GM12864 (cell line): ENCODE measurements at regions not wholly inside any gene's neighbourhood (a gene's known extent, or its start where the extent isn't known, plus 50 kb on each side); places are given as distances from the start of the nearest gene placed in this dataset.

Source experiments
- DNase-seq: peaks from one replicate; pipeline ENCODE4 v3.0.0-alpha.2; 2011; ENCODE audit warnings: low read depth
- H3K4me3 ChIP-seq: 2 replicates; pipeline ENCODE4 v1.5.1; 2011; ENCODE audit warnings: mild to moderate bottlenecking, low read depth, low read length, control low read depth
- CTCF ChIP-seq: IDR thresholded peaks from 2 replicates; pipeline ENCODE4 v1.5.1; 2011; ENCODE audit warnings: low read depth, mild to moderate bottlenecking, moderate library complexity, low read length, control low read depth, inconsistent platforms; ENCODE audit errors: missing control alignments

GRCh38 chr1:199182186-199182843 lies 543.5 kb downstream of the PTPRC start:
- no peak overlapping the region for H3K4me3 ChIP-seq
- DNase-seq: no peak

GRCh38 chr1:199184180-199184579 lies 545.3 kb downstream of the PTPRC start:
- no peak for DNase-seq
- H3K4me3 ChIP-seq: no peak overlapping the region
- no peak for TF ChIP-seq CTCF

More at GRCh38 chr1:199182186-199182843, 543.5 kb downstream of the PTPRC start:
- TF ChIP-seq CTCF: no peak

GRCh38 chr1:199194862-199195261 lies 556.0 kb downstream of the PTPRC start:
- TF ChIP-seq CTCF: no peak
- H3K4me3 ChIP-seq: no peak overlapping the region
- DNase-seq: no peak

GRCh38 chr1:199197695-199198094 lies 558.9 kb downstream of the PTPRC start:
- TF ChIP-seq CTCF: no peak
- H3K4me3 ChIP-seq: no peak overlapping the region
- DNase-seq: no peak

GRCh38 chr1:199202331-199202730 lies 563.5 kb downstream of the PTPRC start:
- H3K4me3 ChIP-seq: no peak overlapping the region
- no peak for TF ChIP-seq CTCF
- DNase-seq: no peak

- no peak overlapping the region for H3K4me3 ChIP-seq
- TF ChIP-seq CTCF: no peak
- no peak for DNase-seq
Measured at GRCh38 chr1:199204231-199204630, 565.4 kb downstream of the PTPRC start.
